ENCODE measurements at regions not wholly inside any gene's neighbourhood (a gene's known extent, or its start where the extent isn't known, plus 50 kb on each side); places are given as distances from the start of the nearest gene placed in this dataset.

- DNase-seq, result peak; percentile 65
Observed at GRCh38 chr2:237171396-237171795, 85.7 kb downstream of the COPS8 start.

- DNase-seq, result no peak
Observed at GRCh38 chr2:237171881-237172280, 86.2 kb downstream of the COPS8 start.

DNA sequence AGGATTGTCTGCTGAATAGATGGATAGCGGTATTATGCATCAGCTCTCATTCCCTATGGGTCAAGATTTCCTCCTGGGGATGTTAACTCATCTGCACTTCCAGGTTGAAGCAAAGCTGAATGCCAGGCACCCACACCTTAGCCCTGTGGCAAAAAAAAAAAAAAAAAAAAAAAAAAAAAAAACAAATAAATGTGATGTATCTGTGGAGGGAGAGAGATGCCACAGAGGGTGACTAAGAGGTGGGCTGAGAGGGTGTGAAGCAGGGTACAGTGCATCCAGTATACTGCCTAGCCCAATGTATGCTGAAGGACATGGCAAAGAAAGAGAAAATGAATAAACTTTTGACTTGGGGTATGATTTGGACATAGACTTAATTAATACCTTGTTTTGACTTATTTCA, 91.4 kb downstream of the COPS8 start:
- DNase-seq, result no peak

- no peak for DNase-seq
Observed at GRCh38 chr2:237177986-237178385, 92.3 kb downstream of the COPS8 start.

GRCh38 chr2:237178396-237178795, 92.7 kb downstream of the COPS8 start:
- no peak for DNase-seq

GRCh38 chr2:237179161-237179560, 93.5 kb downstream of the COPS8 start:
- no peak for DNase-seq

DNA sequence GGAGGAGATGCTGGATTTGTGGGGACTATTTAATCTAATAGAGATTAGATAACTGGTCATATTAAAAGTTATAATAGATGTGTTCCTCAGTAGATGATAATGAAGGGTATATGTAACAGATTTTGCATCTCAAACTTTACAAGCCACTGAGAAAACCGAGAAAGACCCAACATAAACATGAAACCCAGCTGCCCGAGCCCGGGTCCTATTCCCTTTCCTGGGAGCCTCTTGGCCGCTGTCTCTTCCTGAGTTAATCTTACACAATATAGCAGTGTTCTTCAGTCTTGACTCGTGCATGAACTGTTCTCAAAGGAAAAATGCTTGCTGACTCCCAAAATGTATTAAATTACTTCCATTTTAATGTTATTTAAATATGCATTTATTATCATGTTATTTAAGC, 94.5 kb downstream of the COPS8 start:
- DNase-seq, result no peak

GRCh38 chr2:237180987-237181386, 95.3 kb downstream of the COPS8 start:
- DNase-seq, result no peak

GRCh38 chr2:237181844-237182243, 96.2 kb downstream of the COPS8 start:
- no peak for DNase-seq

- no peak for DNase-seq
Observed at GRCh38 chr2:237182422-237183123, 96.9 kb downstream of the COPS8 start.

DNA sequence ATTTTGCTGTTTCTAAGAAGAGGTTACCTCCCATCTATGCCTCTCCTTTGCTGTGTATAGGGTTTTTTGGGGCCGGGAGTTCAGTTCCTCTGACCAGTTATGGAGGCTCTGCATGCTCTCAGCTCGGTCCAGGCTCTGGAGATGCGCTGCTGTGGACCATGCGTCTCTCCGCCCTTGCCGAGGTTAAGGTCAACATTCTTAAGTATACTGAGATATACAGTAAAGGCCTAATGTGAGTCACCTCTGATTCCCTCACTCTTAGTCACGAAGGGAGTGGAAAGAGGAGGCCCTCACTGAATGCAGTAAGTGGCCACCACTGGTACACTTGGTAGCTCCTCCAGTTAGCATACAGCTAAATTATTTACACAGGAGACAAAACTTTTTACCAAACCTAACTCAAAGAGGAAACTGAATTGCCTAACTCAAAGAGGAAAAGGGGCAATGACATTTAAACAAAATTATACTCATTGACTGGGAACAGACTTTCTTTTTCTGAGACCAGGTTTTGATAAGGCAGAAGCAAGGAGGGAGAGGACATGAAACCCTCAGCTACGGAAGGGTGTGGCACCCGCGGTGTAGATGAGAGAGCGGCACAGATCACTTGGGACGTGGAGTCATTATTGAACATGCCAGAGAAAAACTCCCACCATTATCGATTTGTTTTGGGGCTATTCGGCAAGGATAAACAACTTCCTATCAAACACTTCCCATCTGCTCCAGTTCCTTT, 98.7 kb downstream of the COPS8 start:
- no peak for DNase-seq

- DNase-seq, result no peak
Observed at GRCh38 chr2:237184919-237185552, 99.3 kb downstream of the COPS8 start.

DNA sequence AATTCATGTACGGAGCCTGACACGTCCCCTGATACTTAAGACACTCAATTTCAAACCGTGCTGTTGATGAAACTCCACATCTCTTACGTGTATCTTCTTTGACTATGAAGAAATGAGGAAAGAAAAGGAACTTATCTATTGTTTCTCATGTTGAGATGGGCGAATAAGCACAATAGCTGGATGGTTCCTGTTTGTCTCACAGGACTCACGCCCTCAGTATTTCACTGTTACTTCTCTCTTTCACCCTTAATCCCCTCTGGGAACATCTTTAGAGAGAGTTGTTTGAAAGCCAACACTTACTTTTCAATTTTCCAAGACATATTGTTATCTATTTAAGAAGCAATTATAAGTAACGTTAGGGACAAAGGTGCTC, 99.8 kb downstream of the COPS8 start:
- no peak for DNase-seq

DNA sequence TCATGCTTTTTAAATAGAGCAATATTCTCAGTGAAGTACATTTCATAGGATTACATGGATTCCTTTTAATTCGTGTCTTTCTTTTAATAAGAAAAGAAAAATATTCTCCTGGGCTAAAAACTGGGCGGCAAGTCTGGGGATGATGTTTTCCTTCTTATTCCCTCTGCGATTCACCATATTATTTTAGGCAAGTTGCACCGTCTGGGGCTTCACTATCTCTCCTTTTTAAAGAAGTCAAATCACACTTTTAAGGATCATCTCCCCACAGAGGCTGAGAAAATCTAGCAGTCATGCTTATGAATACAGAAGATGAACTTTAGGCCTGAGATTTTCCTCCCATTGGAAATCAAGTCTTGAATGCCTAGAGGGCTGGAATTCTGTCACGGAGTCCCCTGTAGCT, 104.1 kb downstream of the COPS8 start:
- no peak for DNase-seq

DNA sequence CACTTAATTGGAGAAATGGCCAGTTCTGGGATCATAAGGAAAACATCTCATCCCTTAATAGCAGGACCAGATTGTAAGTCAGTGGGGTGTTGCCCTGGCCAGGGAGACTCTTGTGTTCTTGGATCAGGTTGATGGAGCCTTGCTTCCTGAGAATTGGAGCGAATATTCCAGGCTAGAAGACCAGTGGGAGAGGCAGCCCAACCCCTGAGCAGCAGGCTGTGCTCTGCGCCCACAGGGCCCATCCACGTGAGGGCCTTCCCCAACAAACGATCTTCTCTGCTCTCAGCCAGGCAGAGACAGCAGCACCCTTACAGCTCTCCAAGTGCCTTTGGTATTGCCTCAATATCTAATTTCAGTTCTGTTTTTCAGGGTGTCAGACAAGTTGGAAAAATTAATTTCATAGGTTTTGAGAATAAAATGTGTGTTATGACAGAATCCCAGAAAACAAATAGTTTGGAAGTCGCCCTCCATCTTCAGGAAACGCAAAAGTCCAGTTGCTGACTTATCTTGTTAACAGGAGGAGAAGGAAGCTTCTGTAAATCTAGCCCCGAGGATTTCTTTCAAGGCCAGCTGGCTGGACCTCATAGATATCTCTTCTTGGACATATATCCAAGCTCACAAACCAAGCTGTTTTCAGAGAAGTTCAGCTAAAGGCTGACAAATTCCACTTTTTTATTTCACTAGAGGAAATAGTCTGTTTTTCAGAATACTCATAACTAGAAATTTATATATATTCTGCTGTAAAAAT, 105.5 kb downstream of the COPS8 start:
- no peak for DNase-seq

DNA sequence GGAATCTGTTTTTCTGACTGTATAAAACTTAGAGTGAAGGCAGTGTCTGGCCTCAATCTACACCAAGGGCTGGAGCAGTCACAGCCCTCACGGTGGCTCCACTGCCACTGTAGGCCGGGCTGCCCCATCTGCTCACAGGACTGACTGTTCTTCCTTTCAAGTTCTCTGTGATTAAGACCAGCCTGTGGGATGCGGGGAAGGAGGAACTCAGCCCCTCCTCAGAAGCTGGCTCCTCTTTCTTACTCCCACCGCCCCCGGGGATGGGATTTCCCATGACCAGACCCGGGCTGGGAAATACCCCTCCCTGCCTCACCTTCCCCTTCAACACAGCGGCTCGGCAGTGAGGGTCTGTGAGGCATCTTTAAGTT, 106.0 kb downstream of the COPS8 start:
- DNase-seq, result no peak

- no peak for DNase-seq
Observed at GRCh38 chr2:237192881-237193280, 107.2 kb downstream of the COPS8 start.

- DNase-seq, result no peak
Observed at GRCh38 chr2:237193436-237193835, 107.7 kb downstream of the COPS8 start.

GRCh38 chr2:237194081-237194480, 108.4 kb downstream of the COPS8 start:
- DNase-seq, result no peak

DNA sequence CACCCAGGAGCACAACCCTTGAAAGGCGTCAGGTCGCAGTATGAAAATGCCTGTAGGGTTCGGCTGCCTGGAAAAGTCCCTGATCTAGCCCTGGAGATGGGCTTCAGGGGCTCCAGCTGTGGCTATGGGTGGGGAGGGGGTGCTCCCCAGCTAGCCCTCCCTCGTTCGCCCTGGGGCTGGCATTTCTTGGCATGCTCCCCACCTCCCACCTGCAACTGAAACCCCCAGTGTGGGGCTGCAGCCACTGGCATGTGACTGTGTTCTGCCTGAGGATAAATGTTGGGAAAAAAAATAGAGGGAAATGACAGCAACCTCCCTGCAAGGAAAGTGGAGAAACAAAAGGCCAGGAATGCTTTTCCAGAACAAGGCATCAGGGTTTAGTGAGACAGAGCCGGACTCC, 109.2 kb downstream of the COPS8 start:
- no peak for DNase-seq

DNA sequence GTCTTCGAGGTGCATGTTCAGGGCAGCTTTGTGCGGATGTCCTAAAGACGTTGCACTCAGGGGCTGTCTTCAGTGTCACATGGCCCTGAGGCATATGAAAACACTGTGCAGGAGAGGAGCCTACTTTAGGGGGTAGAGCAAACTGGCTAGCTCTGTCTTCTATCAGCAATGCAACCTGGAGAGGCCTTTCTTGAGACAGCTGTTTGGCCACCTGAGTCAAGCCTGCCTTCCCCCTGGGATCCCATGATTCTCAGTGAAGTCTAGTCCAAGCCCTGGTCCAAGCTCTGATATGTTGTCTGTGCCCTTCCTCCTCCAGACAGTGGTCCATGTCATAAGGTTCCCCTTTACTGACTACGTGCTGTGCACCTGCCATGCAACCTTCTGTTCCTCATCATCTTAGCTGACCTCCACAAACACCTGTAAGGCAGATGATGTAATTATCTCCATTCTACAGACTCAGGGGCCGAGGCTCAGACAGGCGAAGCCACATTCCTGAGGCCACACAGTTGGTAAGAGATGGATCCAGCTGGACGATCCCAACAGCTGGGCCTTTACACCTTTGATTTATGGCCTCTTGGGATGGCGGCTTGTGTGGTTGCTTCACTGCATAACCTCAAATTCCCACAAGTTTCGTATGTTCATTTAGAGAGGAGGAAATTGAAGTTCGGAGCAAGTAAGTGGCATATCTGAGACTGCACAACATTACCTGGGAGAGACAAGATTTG, 109.9 kb downstream of the COPS8 start:
- DNase-seq, result no peak

- no peak for DNase-seq
Observed at GRCh38 chr2:237196409-237196808, 110.7 kb downstream of the COPS8 start.
